ENCODE measurements at regions not wholly inside any gene's neighbourhood (a gene's known extent, or its start where the extent isn't known, plus 50 kb on each side); places are given as distances from the start of the nearest gene placed in this dataset.

GRCh38 chr1:20425622-20426021 is 60.4 kb downstream of the CAMK2N1 start:
- no peak overlapping the region for H3K4me3 ChIP-seq (ENCODE audit: low read depth, low read length)
- no peak for DNase-seq (ENCODE audit: low read depth)
- no peak for TF ChIP-seq CTCF (IDR thresholded peaks at IDR 0.05; ENCODE audit: low read depth, low read length, missing control alignments)

DNA sequence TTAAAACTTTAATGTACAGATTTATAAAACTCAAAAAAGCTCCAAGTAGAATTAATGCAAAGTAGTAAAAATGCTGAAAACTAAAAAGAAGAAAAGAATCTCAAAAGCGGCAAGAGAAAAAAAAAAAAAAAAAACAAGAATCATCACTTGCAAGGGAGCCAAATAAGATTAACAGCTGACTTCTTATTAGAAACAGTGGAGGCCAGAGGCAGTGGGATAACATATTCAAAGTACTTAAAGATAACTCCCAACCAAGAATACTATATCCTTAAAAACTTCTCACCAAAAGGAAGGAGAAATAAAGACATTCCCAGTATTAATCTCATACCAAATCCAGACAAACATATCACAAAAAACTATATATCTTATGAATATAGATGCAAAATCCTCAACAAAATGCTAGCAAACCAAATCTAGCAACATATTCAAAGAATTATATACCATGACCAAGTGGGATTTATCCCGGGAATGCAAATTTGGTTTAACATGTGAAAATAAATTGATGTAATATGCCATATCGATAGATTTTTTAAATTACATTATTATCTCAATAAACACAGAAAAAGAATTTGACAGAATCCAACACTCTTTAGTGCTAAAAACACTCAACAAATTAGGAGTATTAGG is 62.7 kb downstream of the CAMK2N1 start:
- no peak for DNase-seq (ENCODE audit: low read depth)
- H3K4me3 ChIP-seq (ENCODE audit: low read depth, low read length) = no peak overlapping the region
- TF ChIP-seq CTCF (IDR thresholded peaks at IDR 0.05; ENCODE audit: low read depth, low read length, missing control alignments) = no peak

DNA sequence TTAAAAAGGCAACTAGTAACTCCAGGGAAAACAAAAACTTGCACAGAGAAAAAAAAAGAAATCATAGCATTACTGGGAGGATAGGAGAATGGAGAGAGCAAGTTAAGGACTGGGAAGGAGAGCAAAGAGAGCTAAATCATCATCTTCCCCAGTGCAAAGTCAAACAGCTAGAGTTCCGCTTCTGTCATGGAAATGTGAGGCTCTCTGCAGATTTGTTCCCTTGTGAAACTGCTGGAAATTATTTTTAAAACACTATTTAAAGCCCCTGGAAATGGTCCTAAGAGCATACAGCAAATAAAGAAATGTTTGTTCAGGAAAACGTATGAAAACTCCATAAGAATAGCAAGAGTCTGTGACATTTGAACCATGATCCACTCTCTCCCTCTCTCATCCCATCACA is 64.6 kb downstream of the CAMK2N1 start:
- H3K4me3 ChIP-seq (ENCODE audit: low read depth, low read length) = no peak overlapping the region
- DNase-seq (ENCODE audit: low read depth) = no peak
- no peak for TF ChIP-seq CTCF (IDR thresholded peaks at IDR 0.05; ENCODE audit: low read depth, low read length, missing control alignments)

GRCh38 chr1:20417581-20417980 is 68.4 kb downstream of the CAMK2N1 start:
- no peak for DNase-seq (ENCODE audit: low read depth)
- no peak overlapping the region for H3K4me3 ChIP-seq (ENCODE audit: low read depth, low read length)
- no peak for TF ChIP-seq CTCF (IDR thresholded peaks at IDR 0.05; ENCODE audit: low read depth, low read length, missing control alignments)

DNA sequence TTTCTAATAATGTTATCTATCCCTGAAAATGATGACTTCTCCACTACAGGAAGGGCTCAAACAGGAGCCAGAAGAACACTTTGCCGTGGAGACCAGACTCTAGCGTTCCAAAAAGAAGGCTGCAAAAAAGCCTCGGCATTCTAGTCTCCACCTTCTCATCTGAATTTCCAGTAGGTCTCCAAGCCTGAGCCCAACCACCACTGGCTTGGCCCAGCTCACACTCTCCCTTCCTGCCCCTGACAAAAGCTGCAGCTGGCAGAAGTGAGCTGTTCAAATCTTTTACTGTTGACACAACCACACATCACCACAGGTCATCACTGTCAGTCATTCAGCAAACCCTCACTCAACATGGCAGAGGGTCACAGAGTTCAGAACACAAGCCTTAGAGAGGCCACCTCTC is 69.3 kb downstream of the CAMK2N1 start:
- TF ChIP-seq CTCF (IDR thresholded peaks at IDR 0.05; ENCODE audit: low read depth, low read length, missing control alignments) = no peak
- H3K4me3 ChIP-seq (ENCODE audit: low read depth, low read length) = no peak overlapping the region
- DNase-seq (ENCODE audit: low read depth) = no peak

- TF ChIP-seq CTCF (IDR thresholded peaks at IDR 0.05; ENCODE audit: low read depth, low read length, missing control alignments) = no peak
- DNase-seq (ENCODE audit: low read depth) = no peak
- no peak overlapping the region for H3K4me3 ChIP-seq (ENCODE audit: low read depth, low read length)
These were observed 72.3 kb downstream of the CAMK2N1 start for GRCh38 chr1:20413776-20414140.

DNA sequence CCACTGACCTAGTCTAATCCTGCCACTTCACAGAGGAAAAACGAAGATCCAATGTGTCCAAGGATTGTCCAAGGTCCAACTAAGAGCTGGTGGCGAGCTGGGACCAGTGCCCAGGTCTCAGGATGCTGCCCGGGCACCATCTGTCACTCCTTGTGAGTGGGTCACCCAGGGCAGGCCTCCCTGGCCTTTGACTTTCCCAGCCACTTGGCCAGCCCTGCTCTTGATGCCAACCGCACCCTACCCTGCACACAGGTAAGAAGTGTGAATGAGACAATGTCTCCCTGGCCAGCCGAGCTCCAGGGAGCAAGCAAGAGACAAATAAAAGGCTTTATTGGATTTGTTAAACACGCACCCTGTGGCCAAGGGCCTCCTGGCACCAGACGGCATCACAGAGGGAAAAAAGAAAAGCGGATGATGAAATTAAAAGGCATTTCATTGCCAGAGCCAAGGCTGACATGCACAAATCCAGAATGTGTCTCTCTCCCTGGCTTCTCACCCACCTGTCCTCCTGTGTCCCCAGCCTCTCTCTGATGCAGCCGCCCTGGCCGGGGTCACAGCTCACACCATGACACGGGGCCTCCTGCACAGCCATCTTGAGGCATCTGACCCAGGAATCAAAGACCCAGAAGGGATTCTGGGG is 72.8 kb downstream of the CAMK2N1 start:
- TF ChIP-seq CTCF (IDR thresholded peaks at IDR 0.05; ENCODE audit: low read depth, low read length, missing control alignments) = no peak
- no peak for DNase-seq (ENCODE audit: low read depth)
- no peak overlapping the region for H3K4me3 ChIP-seq (ENCODE audit: low read depth, low read length)
